HEK293 (cell line): ENCODE measurements at regions not wholly inside any gene's neighbourhood (a gene's known extent, or its start where the extent isn't known, plus 50 kb on each side); places are given as distances from the start of the nearest gene placed in this dataset.

Source experiments
- ATF2 ChIP-seq: fragments of 450-650 bp; formaldehyde crosslinking; IDR thresholded peaks from 2 replicates; pipeline ENCODE4 v1.5.1; 2016; ENCODE audit warnings: missing biosample characterization, missing genetic modification characterization, low read depth
- CTCF ChIP-seq: fragments of 450-650 bp; formaldehyde crosslinking; IDR thresholded peaks from 2 replicates; pipeline ENCODE4 v1.5.1; 2016; ENCODE audit warnings: missing biosample characterization, missing genetic modification characterization
- ZBTB26 ChIP-seq: fragments of 450-650 bp; formaldehyde crosslinking; optimal IDR thresholded peaks from 2 replicates; pipeline ENCODE3; 2016; ENCODE audit warnings: missing biosample characterization, mild to moderate bottlenecking, missing genetic modification characterization
- ZBTB49 ChIP-seq: fragments of 450-650 bp; formaldehyde crosslinking; IDR thresholded peaks from 2 replicates; pipeline ENCODE4 v1.5.1; 2016; ENCODE audit warnings: missing biosample characterization, missing genetic modification characterization, low read depth
- ZNF677 ChIP-seq: fragments of 450-650 bp; IDR thresholded peaks from 2 replicates; pipeline ENCODE4 v1.5.0; 2018; ENCODE audit warnings: missing biosample characterization, mild to moderate bottlenecking, missing genetic modification characterization, moderate library complexity
- ZNF707 ChIP-seq: fragments of 450-650 bp; formaldehyde crosslinking; IDR thresholded peaks from 2 replicates; pipeline ENCODE4 v1.5.1; 2016; ENCODE audit warnings: missing biosample characterization, missing genetic modification characterization
- ZNF843 ChIP-seq: fragments of 450-650 bp; formaldehyde crosslinking; IDR thresholded peaks from 2 replicates; pipeline ENCODE4 v1.5.1; 2016; ENCODE audit warnings: missing biosample characterization, missing genetic modification characterization
- ZSCAN18 ChIP-seq: fragments of 450-650 bp; formaldehyde crosslinking; IDR thresholded peaks from 2 replicates; pipeline ENCODE4 v1.5.1; 2016; ENCODE audit warnings: missing biosample characterization, missing genetic modification characterization

GRCh38 chr6:24990236-24990845, 54.6 kb upstream of the RIPOR2 start:
- TF ChIP-seq ZNF677 (tag by site-specific recombination) (no peak), ZSCAN18 (no peak), ZBTB26 (tag by site-specific recombination) (no peak), ATF2 (tag by site-specific recombination) (no peak), ZNF843 (tag by site-specific recombination) (no peak), CTCF (no peak), ZNF707 (tag by site-specific recombination) (no peak), ZBTB49 (no peak)
